GM12872 (cell line): ENCODE measurements at regions not wholly inside any gene's neighbourhood (a gene's known extent, or its start where the extent isn't known, plus 50 kb on each side); places are given as distances from the start of the nearest gene placed in this dataset.

Experiments
- TF ChIP-seq, protein P1 (sequence below): IDR thresholded peaks from 3 replicates; pipeline ENCODE4 v1.5.1; 2011; ENCODE audit warnings: low read depth, mild to moderate bottlenecking, low read length, moderate library complexity; ENCODE audit not compliant: insufficient read depth

DNA sequence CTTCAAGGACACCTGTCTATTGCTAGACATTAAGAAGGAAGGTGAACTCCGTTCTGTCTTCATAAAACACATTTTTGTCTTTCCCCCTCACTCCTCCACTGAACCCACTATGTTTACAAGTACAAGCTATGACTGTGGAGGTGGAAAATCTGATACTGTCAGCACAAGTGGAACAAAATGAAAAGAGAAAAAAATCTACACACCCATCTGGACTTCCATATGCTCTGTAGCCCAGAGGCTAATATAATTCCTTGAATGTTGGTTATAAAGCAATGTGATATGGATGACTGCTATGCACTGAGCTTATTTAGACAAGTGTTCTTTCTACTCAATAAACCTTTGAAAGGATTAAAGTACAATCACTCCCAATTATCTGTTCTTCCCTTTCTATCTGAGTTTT, 713.5 kb downstream of the DIAPH3 start:
- TF ChIP-seq, protein P1, sequence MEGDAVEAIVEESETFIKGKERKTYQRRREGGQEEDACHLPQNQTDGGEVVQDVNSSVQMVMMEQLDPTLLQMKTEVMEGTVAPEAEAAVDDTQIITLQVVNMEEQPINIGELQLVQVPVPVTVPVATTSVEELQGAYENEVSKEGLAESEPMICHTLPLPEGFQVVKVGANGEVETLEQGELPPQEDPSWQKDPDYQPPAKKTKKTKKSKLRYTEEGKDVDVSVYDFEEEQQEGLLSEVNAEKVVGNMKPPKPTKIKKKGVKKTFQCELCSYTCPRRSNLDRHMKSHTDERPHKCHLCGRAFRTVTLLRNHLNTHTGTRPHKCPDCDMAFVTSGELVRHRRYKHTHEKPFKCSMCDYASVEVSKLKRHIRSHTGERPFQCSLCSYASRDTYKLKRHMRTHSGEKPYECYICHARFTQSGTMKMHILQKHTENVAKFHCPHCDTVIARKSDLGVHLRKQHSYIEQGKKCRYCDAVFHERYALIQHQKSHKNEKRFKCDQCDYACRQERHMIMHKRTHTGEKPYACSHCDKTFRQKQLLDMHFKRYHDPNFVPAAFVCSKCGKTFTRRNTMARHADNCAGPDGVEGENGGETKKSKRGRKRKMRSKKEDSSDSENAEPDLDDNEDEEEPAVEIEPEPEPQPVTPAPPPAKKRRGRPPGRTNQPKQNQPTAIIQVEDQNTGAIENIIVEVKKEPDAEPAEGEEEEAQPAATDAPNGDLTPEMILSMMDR: no peak

DNA sequence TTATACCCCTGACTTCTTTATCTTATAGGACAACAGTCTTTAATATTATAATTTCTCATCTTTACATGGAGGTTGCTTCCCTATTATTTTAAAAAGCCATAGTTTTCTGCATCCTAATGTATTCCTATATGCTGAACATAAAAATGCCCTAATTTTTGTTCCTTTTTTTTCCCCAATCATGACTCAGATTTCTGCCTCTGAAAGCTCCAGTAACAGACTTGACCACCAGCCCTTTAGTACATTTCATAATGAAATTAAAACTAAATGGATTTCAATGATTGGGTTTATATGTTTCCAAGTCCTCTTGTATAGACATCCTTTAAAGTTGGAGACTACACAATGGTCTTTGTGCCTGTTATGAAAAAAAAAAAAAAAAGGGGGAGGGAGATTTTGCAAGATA, 712.5 kb downstream of the DIAPH3 start:
- TF ChIP-seq, protein P1: no peak

DNA sequence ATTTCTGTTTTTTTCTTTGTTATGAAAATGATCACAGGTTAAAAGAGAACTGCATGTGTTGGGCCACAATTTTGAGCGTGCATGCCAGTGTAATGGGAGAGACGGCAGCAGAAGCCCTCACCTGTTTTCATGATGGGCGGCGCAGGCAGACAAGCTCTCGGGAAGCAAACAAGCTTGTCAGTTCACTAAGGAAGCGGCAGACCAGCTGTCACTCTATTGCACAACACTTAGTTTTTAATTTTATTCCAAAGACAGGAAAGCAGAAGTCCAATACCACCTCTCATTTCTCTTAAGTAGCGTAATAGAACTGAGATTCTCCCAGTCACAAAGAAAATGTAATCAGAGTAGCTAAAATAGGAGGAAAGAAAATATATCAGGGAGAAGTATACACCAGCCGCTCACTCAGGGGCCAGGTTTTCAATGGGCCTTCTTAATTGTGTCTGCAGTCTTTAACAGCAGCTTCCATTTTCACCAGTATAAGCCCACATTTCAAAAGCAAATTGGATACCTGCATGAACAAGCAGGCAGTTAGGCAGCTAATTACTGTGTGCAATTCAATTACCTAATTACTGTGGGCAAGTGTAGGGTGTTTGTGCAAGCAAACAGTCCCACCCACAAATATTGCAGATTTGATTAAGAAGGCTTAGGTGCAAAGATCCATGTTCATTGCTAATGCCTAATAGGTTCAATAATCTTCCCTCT, 711.4 kb downstream of the DIAPH3 start:
- TF ChIP-seq, protein P1: no peak

DNA sequence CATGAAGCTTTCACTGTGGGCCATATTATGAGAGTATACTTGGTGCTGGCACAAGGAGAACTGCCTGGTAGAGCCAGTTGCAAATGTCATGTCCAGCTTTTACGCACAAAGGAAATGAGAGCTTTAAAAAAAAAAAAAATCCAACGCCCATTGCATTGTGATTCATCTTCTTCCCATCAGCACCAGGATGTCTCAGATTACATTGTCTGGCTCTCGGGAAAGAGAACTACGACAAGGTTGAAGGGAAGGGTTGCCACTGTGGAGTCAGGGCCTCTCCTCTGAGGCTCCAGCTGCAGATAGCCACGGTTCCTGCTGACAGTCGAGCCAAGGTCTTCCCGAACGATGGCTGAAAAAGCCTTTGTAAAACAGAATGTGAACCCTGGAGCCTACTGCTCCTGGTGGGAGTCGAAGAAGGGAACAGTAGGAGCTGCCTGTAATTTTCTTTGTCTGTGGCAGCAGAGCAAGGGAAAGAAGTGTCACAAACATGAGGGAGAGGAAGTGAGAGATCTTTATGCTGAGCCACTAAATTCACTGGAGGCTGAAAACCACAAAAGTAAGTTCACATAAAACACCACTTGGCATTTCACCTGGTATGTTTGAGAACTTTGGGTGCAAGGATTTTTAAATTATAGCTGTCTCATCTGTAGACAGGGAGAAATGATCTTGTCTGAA, 704.7 kb downstream of the DIAPH3 start:
- TF ChIP-seq, protein P1: no peak

DNA sequence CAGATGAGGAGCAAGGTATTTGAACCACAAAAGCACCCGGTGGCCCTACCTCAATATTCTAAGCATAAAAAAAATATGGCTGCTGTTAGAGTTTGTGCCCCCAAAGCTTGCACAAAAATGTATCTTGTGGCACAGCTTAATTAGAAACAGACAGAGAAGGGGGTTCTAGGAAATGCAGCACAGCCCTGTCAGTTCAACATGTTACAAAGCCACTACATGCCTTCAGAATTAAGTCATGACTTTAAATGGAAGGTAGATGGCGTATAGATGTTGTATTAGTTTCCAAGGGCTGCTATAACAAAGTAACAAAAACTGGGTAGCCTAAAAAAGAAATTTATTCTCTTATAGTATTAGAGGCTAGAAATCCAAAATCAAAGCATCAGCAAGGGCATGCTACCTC, 703.8 kb downstream of the DIAPH3 start:
- TF ChIP-seq, protein P1: no peak

DNA sequence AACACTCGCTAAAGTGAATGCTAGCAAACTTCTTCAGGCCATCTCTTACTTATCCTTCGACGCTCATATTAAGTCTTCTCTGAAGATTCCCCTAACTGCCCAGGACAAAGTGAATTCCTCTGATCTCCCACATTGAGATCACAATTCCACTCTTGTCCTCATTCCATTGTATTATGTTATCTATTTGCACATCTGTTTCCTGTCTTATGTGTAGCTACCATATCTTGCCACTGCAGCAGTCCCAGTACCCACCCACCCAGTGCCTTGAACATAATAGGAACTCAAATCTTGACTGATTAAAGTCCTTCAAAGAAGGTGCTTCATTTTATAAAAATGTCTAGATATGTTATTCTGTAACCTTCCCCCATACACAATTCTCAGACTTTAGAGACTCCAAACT, 702.3 kb downstream of the DIAPH3 start:
- TF ChIP-seq, protein P1: no peak

DNA sequence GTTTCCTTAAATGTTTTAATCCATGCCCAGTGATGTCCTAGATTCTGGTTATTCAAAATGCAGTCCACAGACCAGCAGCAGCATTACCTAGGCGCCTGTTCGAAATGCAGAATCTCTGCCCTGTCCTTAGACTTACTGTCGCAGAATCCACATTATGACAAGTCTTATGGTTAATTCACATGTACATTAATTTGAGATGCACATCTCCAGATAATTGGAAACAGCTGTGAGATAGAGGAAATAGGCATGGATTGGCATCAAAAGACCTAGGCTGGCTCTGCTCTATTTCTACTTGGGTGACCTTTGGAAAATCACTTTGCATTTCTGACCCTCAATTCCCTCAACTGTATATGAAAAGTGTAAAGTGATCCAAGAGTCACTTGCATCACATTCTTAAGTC, 700.7 kb downstream of the DIAPH3 start:
- TF ChIP-seq, protein P1: no peak
